ENCODE measurements at regions not wholly inside any gene's neighbourhood (a gene's known extent, or its start where the extent isn't known, plus 50 kb on each side); places are given as distances from the start of the nearest gene placed in this dataset.

DNA sequence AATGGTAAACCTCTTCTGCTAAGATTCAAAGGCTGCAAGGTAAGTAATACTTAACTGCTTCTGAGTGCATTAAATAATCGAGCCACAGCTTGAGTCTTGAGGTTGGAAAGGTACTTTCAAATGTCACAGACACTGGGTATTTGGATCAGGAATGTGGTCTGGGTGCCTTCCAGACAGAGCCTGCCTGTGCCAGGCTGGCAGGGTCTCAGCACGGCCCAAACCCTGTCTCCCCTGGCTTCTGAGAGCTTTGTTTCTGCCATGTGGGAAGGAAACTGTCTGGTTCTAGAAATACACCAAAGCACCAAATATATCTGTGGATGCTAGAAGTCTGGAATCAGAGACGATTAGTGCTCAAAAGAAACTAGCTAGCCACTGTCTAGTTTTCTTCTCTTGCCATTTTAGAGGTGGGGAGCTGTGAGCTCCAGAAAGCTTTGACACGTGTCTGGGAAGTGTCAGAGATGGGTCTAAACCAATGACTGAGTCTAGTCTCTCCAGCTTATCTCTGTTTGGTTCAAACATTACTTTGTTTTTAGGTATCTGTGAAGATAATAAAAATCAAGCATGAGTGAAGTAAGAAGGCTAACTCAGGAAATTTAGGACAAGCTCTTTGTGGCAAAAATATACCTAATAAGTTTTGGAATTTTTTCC is 162.8 kb downstream of the CYP26A1 start:
- Histone ChIP-seq H3K9ac (replicated peaks; ENCODE audit: extremely low read depth, insufficient read depth, low read length) (no peak overlapping the region), H3K9me3 (replicated peaks; ENCODE audit: control insufficient read depth, insufficient read depth, low read length) (no peaks in the 10 kb centered on the region), H2AFZ (ENCODE audit: low read depth, low read length) (no peak overlapping the region), H3K27me3 (ENCODE audit: control insufficient read depth in 2 of 2, insufficient read depth in 2 of 2, low read length in 2 of 2) (peaks cover 7 to 18% of the 10 kb centered on the region in 2 experiments), H3K79me2 (ENCODE audit: control insufficient read depth, insufficient read depth, low read length) (no peaks in the 10 kb centered on the region), H4K20me1 (replicated peaks; ENCODE audit: control insufficient read depth, extremely low read depth, insufficient read depth, low read length) (no peaks in the 10 kb centered on the region), H3K36me3 (ENCODE audit: control insufficient read depth in 2 of 2, extremely low read depth in 1 of 2, insufficient read depth in 2 of 2, low read length in 2 of 2) (no peaks in the 10 kb centered on the region), H3K27ac (ENCODE audit: insufficient read depth, low read depth, low read length) (no peak overlapping the region), H3K4me3 (replicated peaks in 1 of 3; ENCODE audit: insufficient read depth in 1 of 3, low read depth in 1 of 3, low read length in 3 of 3) (no peak overlapping the region), H3K4me2 (ENCODE audit: insufficient read depth, low read length) (no peak overlapping the region), H3K9me1 (replicated peaks; ENCODE audit: control insufficient read depth, extremely low read depth, insufficient read depth, low read length) (no peaks in the 10 kb centered on the region), H3K4me1 (ENCODE audit: control insufficient read depth, extremely low read depth, insufficient read depth, low read length) (no peaks in the 10 kb centered on the region)
- CTCF ChIA-PET: interaction anchor here (0.9 to 1.2 kb wide), 3 partner anchors 9 to 38 kb away, joined by 3 read pairs; no protein-coding TSS in a partner anchor
- BruUV-seq (replicated peaks): no TSS peak
- TF ChIP-seq POLR2A (IDR thresholded peaks at IDR 0.05; ENCODE audit: low read depth, low read length) (no peak), JUN (IDR thresholded peaks at IDR 0.05; ENCODE audit: borderline replicate concordance, insufficient read depth, insufficient read length, low read depth) (no peak), GATA2 (IDR thresholded peaks at IDR 0.05; ENCODE audit: insufficient read depth, insufficient read length, low read depth, low read length) (no peak), EZH2 (IDR thresholded peaks at IDR 0.05; ENCODE audit: borderline replicate concordance, low read depth, low read length, severe bottlenecking) (no peak), FOS (IDR thresholded peaks at IDR 0.05; ENCODE audit: borderline replicate concordance, insufficient read depth, low read length) (no peak), POLR2AphosphoS5 (IDR thresholded peaks at IDR 0.05; ENCODE audit: insufficient read depth, low read depth, low read length) (no peak)
- TF ChIP-seq, protein P1, sequence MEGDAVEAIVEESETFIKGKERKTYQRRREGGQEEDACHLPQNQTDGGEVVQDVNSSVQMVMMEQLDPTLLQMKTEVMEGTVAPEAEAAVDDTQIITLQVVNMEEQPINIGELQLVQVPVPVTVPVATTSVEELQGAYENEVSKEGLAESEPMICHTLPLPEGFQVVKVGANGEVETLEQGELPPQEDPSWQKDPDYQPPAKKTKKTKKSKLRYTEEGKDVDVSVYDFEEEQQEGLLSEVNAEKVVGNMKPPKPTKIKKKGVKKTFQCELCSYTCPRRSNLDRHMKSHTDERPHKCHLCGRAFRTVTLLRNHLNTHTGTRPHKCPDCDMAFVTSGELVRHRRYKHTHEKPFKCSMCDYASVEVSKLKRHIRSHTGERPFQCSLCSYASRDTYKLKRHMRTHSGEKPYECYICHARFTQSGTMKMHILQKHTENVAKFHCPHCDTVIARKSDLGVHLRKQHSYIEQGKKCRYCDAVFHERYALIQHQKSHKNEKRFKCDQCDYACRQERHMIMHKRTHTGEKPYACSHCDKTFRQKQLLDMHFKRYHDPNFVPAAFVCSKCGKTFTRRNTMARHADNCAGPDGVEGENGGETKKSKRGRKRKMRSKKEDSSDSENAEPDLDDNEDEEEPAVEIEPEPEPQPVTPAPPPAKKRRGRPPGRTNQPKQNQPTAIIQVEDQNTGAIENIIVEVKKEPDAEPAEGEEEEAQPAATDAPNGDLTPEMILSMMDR (IDR thresholded peaks at IDR 0.05; ENCODE audit: extremely low read depth in 1 of 2, insufficient read depth in 1 of 2, low read depth in 1 of 2, low read length in 2 of 2): no peak
- DNase-seq (ENCODE audit: low read depth, low spot score): no peak
- dilution Hi-C loops (cut with MboI; ENCODE audit: extremely low pct_ligation_motif_present, low sequenced_read_pairs): no loop called here
- POLR2A ChIA-PET: no interaction called here
- no peak for FAIRE-seq
- intact Hi-C loops (cut with micrococcal nuclease): no loop called here
